Posterior cingulate gyrus (tissue), 11 donors: ENCODE measurements at regions not wholly inside any gene's neighbourhood (a gene's known extent, or its start where the extent isn't known, plus 50 kb on each side); places are given as distances from the start of the nearest gene placed in this dataset.

Source experiments
- DNase-seq, 10 donors: peaks; one replicate each; pipeline versions ENCODE4 v3.0.0 to v3.0.0-alpha.2; 2020 to 2021; ENCODE audit warnings: mixed read lengths in 3 of 10
- intact Hi-C: fragments of 100-400 bp; cut with DNase I; formaldehyde crosslinking; loops from one replicate; pipeline ENCODE4 v1.15.1; 2023

GRCh38 chr14:97457575-97458085 lies 660.4 kb downstream of the VRK1 start:
- intact Hi-C loops: no loop called here
- no peak for DNase-seq

- intact Hi-C loops: no loop called here
- DNase-seq: no peak
Observed at GRCh38 chr14:97458255-97458654, 661.1 kb downstream of the VRK1 start.

- intact Hi-C loops: no loop called here
- DNase-seq: peak in 6 of 10 donors; percentile 17 to 87 (median 49)
Observed at GRCh38 chr14:97458661-97459579, 661.7 kb downstream of the VRK1 start.

- no peak for DNase-seq
- intact Hi-C loops: no loop called here
Observed at GRCh38 chr14:97462081-97462480, 664.9 kb downstream of the VRK1 start.

- intact Hi-C loops: no loop called here
Observed at GRCh38 chr14:97468220-97468619, 671.0 kb downstream of the VRK1 start.

GRCh38 chr14:97477353-97477752 lies 680.2 kb downstream of the VRK1 start:
- DNase-seq: no peak
- intact Hi-C loops: no loop called here

More at GRCh38 chr14:97468220-97468619, 671.0 kb downstream of the VRK1 start:
- no peak for DNase-seq

GRCh38 chr14:97485201-97485600 lies 688.0 kb downstream of the VRK1 start:
- no peak for DNase-seq
- intact Hi-C loops: no loop called here

GRCh38 chr14:97486601-97487120 lies 689.5 kb downstream of the VRK1 start:
- DNase-seq: peak in 1 of 10 donors; percentile 43
- intact Hi-C loops: no loop called here

GRCh38 chr14:97489750-97490149 lies 692.6 kb downstream of the VRK1 start:
- DNase-seq: no peak
- intact Hi-C loops: no loop called here

- no peak for DNase-seq
- intact Hi-C loops: no loop called here
Observed at GRCh38 chr14:97490521-97491070, 693.4 kb downstream of the VRK1 start.

- intact Hi-C loops: no loop called here
Observed at GRCh38 chr14:97491697-97492096, 694.5 kb downstream of the VRK1 start.

GRCh38 chr14:97499790-97500481 lies 702.8 kb downstream of the VRK1 start:
- intact Hi-C loops: no loop called here
- DNase-seq: no peak

More at GRCh38 chr14:97491697-97492096, 694.5 kb downstream of the VRK1 start:
- no peak for DNase-seq

GRCh38 chr14:97506626-97507025 lies 709.4 kb downstream of the VRK1 start:
- no peak for DNase-seq
- intact Hi-C loops: no loop called here

- DNase-seq: no peak
- intact Hi-C loops: no loop called here
Observed at GRCh38 chr14:97513891-97514290, 716.7 kb downstream of the VRK1 start.

- DNase-seq: no peak
- intact Hi-C loops: no loop called here
Observed at GRCh38 chr14:97517566-97518234, 720.5 kb downstream of the VRK1 start.

GRCh38 chr14:97523936-97524335 lies 726.8 kb downstream of the VRK1 start:
- intact Hi-C loops: no loop called here

GRCh38 chr14:97524589-97525319 lies 727.6 kb downstream of the VRK1 start:
- intact Hi-C loops: no loop called here
- DNase-seq: no peak

More at GRCh38 chr14:97523936-97524335, 726.8 kb downstream of the VRK1 start:
- no peak for DNase-seq

- intact Hi-C loops: no loop called here
- no peak for DNase-seq
Observed at GRCh38 chr14:97527993-97528392, 730.8 kb downstream of the VRK1 start.

- DNase-seq: no peak
- intact Hi-C loops: no loop called here
Observed at GRCh38 chr14:97532052-97532451, 734.9 kb downstream of the VRK1 start.

GRCh38 chr14:97536421-97536820 lies 739.2 kb downstream of the VRK1 start:
- intact Hi-C loops: no loop called here
- DNase-seq: no peak
